Calu3 (cell line): ENCODE measurements at regions not wholly inside any gene's neighbourhood (a gene's known extent, or its start where the extent isn't known, plus 50 kb on each side); places are given as distances from the start of the nearest gene placed in this dataset.

ENCODE experiments used
- BruUV-seq: library from RNA; stranded (reverse); fragments of 400-500 nt; replicated peaks from 2 replicates; lab custom pipeline; 2021; lab: Mats Ljungman, UMichigan
- CTCF ChIA-PET: fragments of 300-600 bp; sonication (Branson Sonifier 250); formaldehyde crosslinking; loops from one replicate; lab custom pipeline; 2022; ENCODE audit warnings: antibody characterized with exemption; lab: Charles Lee
- DNase-seq: peaks from one replicate; pipeline ENCODE4 v3.0.0; 2022
- H3K27ac Mint-ChIP-seq: one replicate; pipeline ENCODE4 v1.8.0; 2022; ENCODE audit warnings: mixed read lengths; ENCODE audit not compliant: unreplicated experiment
- H3K27me3 Mint-ChIP-seq: one replicate; pipeline ENCODE4 v1.8.0; 2022; ENCODE audit warnings: mixed read lengths; ENCODE audit not compliant: unreplicated experiment
- H3K36me3 Mint-ChIP-seq: one replicate; pipeline ENCODE4 v1.8.0; 2022; ENCODE audit warnings: mild to moderate bottlenecking, moderate library complexity, mixed read lengths; ENCODE audit not compliant: insufficient read depth, unreplicated experiment
- H3K4me1 Mint-ChIP-seq: one replicate; pipeline ENCODE4 v1.8.0; 2022; ENCODE audit warnings: mild to moderate bottlenecking, low read depth, mixed read lengths; ENCODE audit not compliant: unreplicated experiment
- H3K4me3 Mint-ChIP-seq: one replicate; pipeline ENCODE4 v1.8.0; 2022; ENCODE audit warnings: mild to moderate bottlenecking, low read depth, moderate library complexity, mixed read lengths; ENCODE audit not compliant: unreplicated experiment
- H3K9me3 Mint-ChIP-seq: one replicate; pipeline ENCODE4 v1.8.0; 2022; ENCODE audit warnings: low read depth, mixed read lengths; ENCODE audit not compliant: unreplicated experiment
- intact Hi-C: fragments of 100-400 bp; cut with micrococcal nuclease; formaldehyde crosslinking; loops from one replicate; pipeline ENCODE4 v1.10.0; 2022; ENCODE audit not compliant: unreplicated experiment
- TF ChIP-seq, protein P1 (sequence below): fragments of 200-600 bp; IDR thresholded peaks from one replicate; pipeline ENCODE4 v1.8.0; 2022; ENCODE audit warnings: antibody characterized with exemption; ENCODE audit not compliant: unreplicated experiment

DNA sequence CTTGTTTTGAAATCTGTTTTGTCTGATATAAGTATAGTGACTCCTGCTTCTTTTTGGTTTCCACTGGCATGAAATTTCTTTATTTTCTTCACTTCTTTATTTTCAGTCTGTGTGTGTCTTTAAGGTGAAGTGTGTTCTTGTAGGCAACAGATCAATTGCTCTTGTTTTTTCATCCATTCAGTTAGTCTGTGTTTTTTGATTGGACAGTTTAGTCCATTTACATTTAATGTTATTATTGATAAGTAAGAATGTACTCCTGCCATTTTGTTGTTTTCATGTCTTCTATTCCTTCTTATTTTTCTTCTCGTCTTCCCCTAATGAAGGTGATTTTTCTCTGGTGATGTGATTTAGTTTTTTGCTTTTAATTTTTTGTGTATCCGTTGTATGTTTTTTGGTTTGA, 487.7 kb upstream of the PBX1 start:
- Mint-ChIP-seq H3K27me3 (no peaks in the 10 kb centered on the region), H3K4me3 (no peak overlapping the region), H3K9me3 (peaks cover 23% of the 10 kb centered on the region), H3K27ac (no peak overlapping the region), H3K4me1 (no peaks in the 10 kb centered on the region), H3K36me3 (no peaks in the 10 kb centered on the region)
- intact Hi-C loops: no loop called here
- DNase-seq: no peak
- TF ChIP-seq, protein P1, sequence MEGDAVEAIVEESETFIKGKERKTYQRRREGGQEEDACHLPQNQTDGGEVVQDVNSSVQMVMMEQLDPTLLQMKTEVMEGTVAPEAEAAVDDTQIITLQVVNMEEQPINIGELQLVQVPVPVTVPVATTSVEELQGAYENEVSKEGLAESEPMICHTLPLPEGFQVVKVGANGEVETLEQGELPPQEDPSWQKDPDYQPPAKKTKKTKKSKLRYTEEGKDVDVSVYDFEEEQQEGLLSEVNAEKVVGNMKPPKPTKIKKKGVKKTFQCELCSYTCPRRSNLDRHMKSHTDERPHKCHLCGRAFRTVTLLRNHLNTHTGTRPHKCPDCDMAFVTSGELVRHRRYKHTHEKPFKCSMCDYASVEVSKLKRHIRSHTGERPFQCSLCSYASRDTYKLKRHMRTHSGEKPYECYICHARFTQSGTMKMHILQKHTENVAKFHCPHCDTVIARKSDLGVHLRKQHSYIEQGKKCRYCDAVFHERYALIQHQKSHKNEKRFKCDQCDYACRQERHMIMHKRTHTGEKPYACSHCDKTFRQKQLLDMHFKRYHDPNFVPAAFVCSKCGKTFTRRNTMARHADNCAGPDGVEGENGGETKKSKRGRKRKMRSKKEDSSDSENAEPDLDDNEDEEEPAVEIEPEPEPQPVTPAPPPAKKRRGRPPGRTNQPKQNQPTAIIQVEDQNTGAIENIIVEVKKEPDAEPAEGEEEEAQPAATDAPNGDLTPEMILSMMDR: no peak
- BruUV-seq: no TSS peak
- CTCF ChIA-PET: no interaction called here

DNA sequence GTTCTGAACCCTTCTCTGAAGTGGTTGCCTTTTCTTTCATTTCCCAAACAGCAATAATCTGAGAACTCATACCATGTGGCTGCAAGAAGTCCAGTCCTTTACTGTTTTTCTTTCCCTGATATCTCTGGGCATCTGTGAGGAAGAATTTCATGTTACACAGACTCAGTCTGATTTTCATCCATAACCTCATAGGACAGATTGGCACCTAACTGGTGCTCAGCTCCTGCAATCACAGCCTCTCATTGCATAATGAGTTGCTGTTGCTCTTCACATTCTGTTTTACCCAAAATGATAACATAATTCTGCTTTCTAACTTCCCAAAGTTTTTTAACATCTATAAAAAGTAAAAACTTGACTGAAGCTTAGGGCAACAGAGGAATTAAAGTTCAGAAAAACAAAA, 472.2 kb upstream of the PBX1 start:
- intact Hi-C loops: no loop called here
- H3K4me3 Mint-ChIP-seq: no peak overlapping the region
- CTCF ChIA-PET: no interaction called here
- H3K27me3 Mint-ChIP-seq: no peaks in the 10 kb centered on the region
- TF ChIP-seq, protein P1: no peak
- DNase-seq: no peak
- BruUV-seq: no TSS peak
- H3K9me3 Mint-ChIP-seq: peaks cover 14% of the 10 kb centered on the region
- H3K4me1 Mint-ChIP-seq: no peaks in the 10 kb centered on the region
- H3K36me3 Mint-ChIP-seq: no peaks in the 10 kb centered on the region
- H3K27ac Mint-ChIP-seq: no peak overlapping the region

DNA sequence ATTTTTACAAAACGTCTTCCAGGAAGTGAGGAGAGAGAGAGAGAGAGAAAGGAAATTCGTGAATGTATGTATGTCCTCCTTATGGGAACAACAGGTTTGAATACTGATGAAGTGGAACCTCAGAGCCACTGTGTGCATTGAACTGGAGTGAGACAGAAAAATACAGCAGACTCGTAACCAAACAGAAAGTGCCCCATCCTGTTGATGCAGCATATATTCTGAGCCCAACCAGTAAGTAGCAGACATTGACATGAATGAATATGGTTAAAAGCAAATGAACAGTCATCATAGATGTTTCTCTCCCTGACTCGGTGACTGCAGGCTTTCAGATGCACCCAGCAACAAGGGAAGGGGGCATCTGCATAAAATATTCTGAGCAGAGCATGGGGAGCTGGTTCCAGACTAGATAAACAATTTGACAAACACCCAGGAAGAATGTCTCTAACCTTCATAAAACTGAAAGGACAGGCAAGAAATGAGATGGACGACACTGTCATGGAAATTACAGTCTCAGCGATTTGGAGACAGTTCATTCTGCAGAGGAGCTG, 471.0 kb upstream of the PBX1 start:
- Mint-ChIP-seq H3K4me1 (no peaks in the 10 kb centered on the region), H3K9me3 (peaks cover 14% of the 10 kb centered on the region), H3K27me3 (no peaks in the 10 kb centered on the region), H3K27ac (no peak overlapping the region), H3K36me3 (no peaks in the 10 kb centered on the region), H3K4me3 (no peak overlapping the region)
- no peak for DNase-seq
- TF ChIP-seq, protein P1: no peak
- intact Hi-C loops: no loop called here
- no TSS peak for BruUV-seq
- CTCF ChIA-PET: no interaction called here

DNA sequence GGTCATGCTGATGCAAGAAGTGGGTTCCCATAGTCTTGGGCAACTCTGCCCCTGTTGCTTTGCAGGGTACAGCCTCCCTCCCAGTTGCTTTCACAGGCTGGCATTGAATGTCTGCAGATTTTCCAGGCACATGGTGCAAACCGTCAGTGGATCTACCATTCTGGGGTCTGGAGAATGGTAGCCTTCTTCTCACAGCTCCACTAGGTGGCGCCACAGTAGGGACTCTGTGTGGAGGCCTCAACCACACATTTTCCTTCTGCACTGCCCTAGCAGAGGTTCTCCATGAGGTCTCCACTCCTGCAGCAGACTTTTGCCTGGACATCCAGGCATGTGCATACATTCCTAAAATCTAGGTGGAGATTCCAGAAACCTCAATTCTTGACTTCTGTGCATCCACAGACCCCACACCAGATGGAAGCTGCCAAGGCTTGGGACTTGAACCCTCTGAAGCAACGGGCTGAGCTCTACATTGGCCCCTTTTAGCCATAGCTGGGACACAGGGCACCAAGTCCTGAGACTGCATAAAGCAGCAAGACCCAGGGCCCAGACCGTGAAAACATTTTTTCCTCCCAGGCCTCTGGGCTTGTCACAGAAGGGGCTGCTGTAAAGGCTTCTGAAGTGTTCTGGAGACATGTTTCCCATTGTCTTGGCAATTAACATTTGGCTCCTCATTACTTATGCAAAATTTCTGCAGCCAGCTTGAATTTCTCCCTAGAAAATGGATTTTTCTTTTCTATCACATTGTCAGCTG, 466.2 kb upstream of the PBX1 start:
- intact Hi-C loops: no loop called here
- no peak overlapping the region for H3K27ac Mint-ChIP-seq
- H3K36me3 Mint-ChIP-seq: no peaks in the 10 kb centered on the region
- no peak overlapping the region for H3K4me3 Mint-ChIP-seq
- peaks cover 15% of the 10 kb centered on the region for H3K9me3 Mint-ChIP-seq
- H3K4me1 Mint-ChIP-seq: no peaks in the 10 kb centered on the region
- CTCF ChIA-PET: no interaction called here
- H3K27me3 Mint-ChIP-seq: no peaks in the 10 kb centered on the region
- TF ChIP-seq, protein P1: no peak
- no TSS peak for BruUV-seq
- DNase-seq: no peak
